PC-9 (cell line): ENCODE measurements at regions not wholly inside any gene's neighbourhood (a gene's known extent, or its start where the extent isn't known, plus 50 kb on each side); places are given as distances from the start of the nearest gene placed in this dataset.

Experiments
- EZH2 ChIP-seq: fragments of 200-600 bp; sonication (generic); IDR thresholded peaks from 2 replicates; pipeline ENCODE4 v1.8.0; 2017; ENCODE audit warnings: antibody characterized with exemption, low read depth
- TF ChIP-seq, protein P1 (sequence below): fragments of 200-600 bp; sonication (generic); conservative IDR thresholded peaks from 2 replicates; pipeline ENCODE4 v1.6.1; 2017; ENCODE audit warnings: mixed run types, antibody characterized with exemption, mild to moderate bottlenecking, moderate library complexity

DNA sequence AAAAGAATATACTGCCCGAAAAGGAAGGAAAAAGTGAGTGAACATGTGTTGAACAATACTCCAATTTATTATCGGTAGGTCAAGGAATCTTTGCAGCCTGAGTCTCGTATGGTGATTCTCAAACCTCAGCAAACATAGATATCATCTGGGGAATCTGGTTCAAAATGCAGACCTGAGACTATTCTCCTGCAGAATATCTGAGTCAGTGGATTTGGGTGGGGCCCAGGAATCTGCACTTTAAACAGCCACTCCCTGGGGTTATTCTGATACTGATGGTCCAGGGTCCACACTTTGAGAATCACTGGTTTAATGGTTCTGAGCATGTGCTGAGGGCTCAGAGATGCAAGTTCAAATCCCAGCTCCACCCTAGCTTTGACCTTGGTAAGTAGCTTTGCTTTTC lies 53.6 kb upstream of the GRK3 start:
- TF ChIP-seq, protein P1, sequence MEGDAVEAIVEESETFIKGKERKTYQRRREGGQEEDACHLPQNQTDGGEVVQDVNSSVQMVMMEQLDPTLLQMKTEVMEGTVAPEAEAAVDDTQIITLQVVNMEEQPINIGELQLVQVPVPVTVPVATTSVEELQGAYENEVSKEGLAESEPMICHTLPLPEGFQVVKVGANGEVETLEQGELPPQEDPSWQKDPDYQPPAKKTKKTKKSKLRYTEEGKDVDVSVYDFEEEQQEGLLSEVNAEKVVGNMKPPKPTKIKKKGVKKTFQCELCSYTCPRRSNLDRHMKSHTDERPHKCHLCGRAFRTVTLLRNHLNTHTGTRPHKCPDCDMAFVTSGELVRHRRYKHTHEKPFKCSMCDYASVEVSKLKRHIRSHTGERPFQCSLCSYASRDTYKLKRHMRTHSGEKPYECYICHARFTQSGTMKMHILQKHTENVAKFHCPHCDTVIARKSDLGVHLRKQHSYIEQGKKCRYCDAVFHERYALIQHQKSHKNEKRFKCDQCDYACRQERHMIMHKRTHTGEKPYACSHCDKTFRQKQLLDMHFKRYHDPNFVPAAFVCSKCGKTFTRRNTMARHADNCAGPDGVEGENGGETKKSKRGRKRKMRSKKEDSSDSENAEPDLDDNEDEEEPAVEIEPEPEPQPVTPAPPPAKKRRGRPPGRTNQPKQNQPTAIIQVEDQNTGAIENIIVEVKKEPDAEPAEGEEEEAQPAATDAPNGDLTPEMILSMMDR: no peak
- TF ChIP-seq EZH2: no peak
